Suprapubic skin (tissue), 4 donors: ENCODE measurements at regions not wholly inside any gene's neighbourhood (a gene's known extent, or its start where the extent isn't known, plus 50 kb on each side); places are given as distances from the start of the nearest gene placed in this dataset.

Experiments used
- DNase-seq, 2 donors: peaks; one replicate each; pipeline ENCODE4 v3.0.0-alpha.2; 2019; ENCODE audit warnings: low spot score in 2 of 2
- H3K27ac ChIP-seq: fragments of 200-600 bp; sonication (generic); one replicate; pipeline ENCODE4 v1.5.1; 2019
- H3K27me3 ChIP-seq: fragments of 200-600 bp; sonication (generic); one replicate; pipeline ENCODE4 v1.5.1; 2019
- H3K36me3 ChIP-seq: fragments of 200-600 bp; sonication (generic); one replicate; pipeline ENCODE4 v1.5.1; 2019
- H3K4me1 ChIP-seq: fragments of 200-600 bp; sonication (generic); one replicate; pipeline ENCODE4 v1.5.1; 2019
- H3K4me3 ChIP-seq: fragments of 200-600 bp; sonication (generic); one replicate; pipeline ENCODE4 v1.5.1; 2019; ENCODE audit warnings: mild to moderate bottlenecking
- H3K9me3 ChIP-seq: fragments of 200-600 bp; sonication (generic); one replicate; pipeline ENCODE4 v1.5.1; 2019
- CTCF ChIP-seq, 2 donors: fragments of 200-600 bp in 1 of 2; fragments of 450-650 bp in 1 of 2; sonication (generic) in 1 of 2; IDR thresholded peaks; one replicate each; pipeline ENCODE4 v1.5.1; 2016 to 2019; ENCODE audit warnings: antibody characterized with exemption in 2 of 2, mild to moderate bottlenecking in 1 of 2, moderate library complexity in 1 of 2
- EP300 ChIP-seq: sonication (generic); formaldehyde crosslinking; IDR thresholded peaks from one replicate; pipeline ENCODE4 v1.6.1; 2017; ENCODE audit warnings: antibody characterized with exemption
- POLR2A ChIP-seq, 2 donors: fragments of 450-650 bp; IDR thresholded peaks; one replicate each; pipeline ENCODE4 v1.6.1; 2017; ENCODE audit warnings: antibody characterized with exemption in 2 of 2, mild to moderate bottlenecking in 2 of 2, moderate library complexity in 2 of 2
- POLR2AphosphoS5 ChIP-seq, 3 donors: sonication (generic); formaldehyde crosslinking; IDR thresholded peaks; one replicate each; pipeline ENCODE4 v1.6.1; 2017; ENCODE audit warnings: antibody characterized with exemption in 3 of 3
- WGBS: methylation state at CpG from one replicate; pipeline ENCODE4 v1.1.5; 2018; 5-methylcytosine and 5-hydroxymethylcytosine counted together

GRCh38 chr9:80952363-80952922, 736.9 kb downstream of the TLE1 start:
- Histone ChIP-seq H3K9me3 (no peaks in the 10 kb centered on the region), H3K27me3 (no peaks in the 10 kb centered on the region), H3K27ac (no peak overlapping the region), H3K4me1 (peaks cover 4% of the 10 kb centered on the region), H3K4me3 (no peak overlapping the region), H3K36me3 (no peaks in the 10 kb centered on the region)
- DNase-seq: no peak
- 94% methylated on average over 5 of the region's 5 CpGs for WGBS
- TF ChIP-seq CTCF (IDR thresholded peaks at IDR 0.05): no peak
- no peak for TF ChIP-seq EP300
- TF ChIP-seq POLR2A (IDR thresholded peaks at IDR 0.05): no peak
- no peak for TF ChIP-seq POLR2AphosphoS5 (IDR thresholded peaks at IDR 0.05)

GRCh38 chr9:80951675-80952074, 737.7 kb downstream of the TLE1 start:
- no peak for DNase-seq
- TF ChIP-seq CTCF (IDR thresholded peaks at IDR 0.05) (no peak), POLR2AphosphoS5 (IDR thresholded peaks at IDR 0.05) (no peak), POLR2A (IDR thresholded peaks at IDR 0.05) (no peak), EP300 (no peak)
- H3K27me3 ChIP-seq: no peaks in the 10 kb centered on the region
- no peak overlapping the region for H3K4me3 ChIP-seq
- 62% methylated on average over 7 of the region's 7 CpGs for WGBS
- no peaks in the 10 kb centered on the region for H3K9me3 ChIP-seq
- no peak overlapping the region for H3K27ac ChIP-seq
- H3K4me1 ChIP-seq: peaks cover 4% of the 10 kb centered on the region
- H3K36me3 ChIP-seq: no peaks in the 10 kb centered on the region

DNA sequence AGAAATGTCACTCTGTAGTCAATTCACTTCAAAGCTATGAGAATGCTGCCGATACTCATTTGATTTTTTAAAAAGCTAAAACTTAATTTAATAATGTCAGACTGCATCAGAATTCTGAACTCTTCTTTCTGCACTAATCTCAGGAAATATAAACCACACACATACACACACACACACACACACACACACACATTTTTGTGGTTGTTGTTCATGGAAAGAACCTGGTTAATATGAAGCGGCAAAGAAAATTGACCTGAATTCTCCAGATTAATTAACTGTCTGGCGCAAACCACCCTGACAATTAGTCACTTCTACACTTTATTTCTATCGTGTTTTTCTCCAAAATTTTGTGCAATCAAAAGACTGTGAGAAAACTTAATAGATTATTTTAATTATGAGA, 740.5 kb downstream of the TLE1 start:
- TF ChIP-seq POLR2A (IDR thresholded peaks at IDR 0.05) (no peak), EP300 (no peak), POLR2AphosphoS5 (IDR thresholded peaks at IDR 0.05) (no peak), CTCF (IDR thresholded peaks at IDR 0.05) (no peak)
- 49% methylated on average over 4 of the region's 4 CpGs for WGBS

DNA sequence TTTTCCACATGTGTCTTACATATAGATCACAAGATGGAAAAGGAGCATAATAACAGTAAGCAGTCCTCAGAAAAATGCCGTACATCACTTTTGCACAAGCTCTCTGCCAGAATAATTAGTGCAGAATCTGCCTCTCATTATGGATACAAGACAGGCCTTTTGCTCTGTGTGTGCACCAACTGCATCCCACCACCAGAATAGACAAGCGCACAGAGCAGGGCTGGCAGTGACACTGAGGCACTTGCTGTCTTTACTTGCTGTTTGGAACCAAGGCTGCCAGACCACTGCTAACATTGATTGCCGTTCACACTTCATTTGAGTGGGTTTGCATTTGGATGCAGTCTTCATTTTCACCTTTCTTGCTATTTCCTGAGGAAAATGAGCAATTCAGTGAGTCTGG, 741.3 kb downstream of the TLE1 start:
- H3K27me3 ChIP-seq: no peaks in the 10 kb centered on the region
- 65% methylated on average over 3 of the region's 3 CpGs for WGBS
- no peaks in the 10 kb centered on the region for H3K36me3 ChIP-seq
- no peak overlapping the region for H3K27ac ChIP-seq
- no peak overlapping the region for H3K4me3 ChIP-seq
- H3K9me3 ChIP-seq: no peaks in the 10 kb centered on the region
- no peak for TF ChIP-seq POLR2A (IDR thresholded peaks at IDR 0.05)
- TF ChIP-seq CTCF (IDR thresholded peaks at IDR 0.05): no peak
- no peak for TF ChIP-seq EP300
- TF ChIP-seq POLR2AphosphoS5 (IDR thresholded peaks at IDR 0.05): no peak
- peaks cover 4% of the 10 kb centered on the region for H3K4me1 ChIP-seq
- DNase-seq: no peak

More for the DNA sequence above, 740.5 kb downstream of the TLE1 start:
- Histone ChIP-seq H3K9me3 (no peaks in the 10 kb centered on the region), H3K4me1 (peaks cover 4% of the 10 kb centered on the region), H3K27ac (no peak overlapping the region), H3K27me3 (no peaks in the 10 kb centered on the region), H3K36me3 (no peaks in the 10 kb centered on the region), H3K4me3 (no peak overlapping the region)
- no peak for DNase-seq

GRCh38 chr9:80946496-80947170, 742.7 kb downstream of the TLE1 start:
- 31% methylated on average over 1 of the region's 1 CpG for WGBS
- Histone ChIP-seq H3K4me1 (peaks cover 4% of the 10 kb centered on the region), H3K4me3 (no peak overlapping the region), H3K36me3 (no peaks in the 10 kb centered on the region), H3K27ac (no peak overlapping the region), H3K27me3 (no peaks in the 10 kb centered on the region), H3K9me3 (no peaks in the 10 kb centered on the region)
- TF ChIP-seq POLR2A (IDR thresholded peaks at IDR 0.05) (no peak), CTCF (IDR thresholded peaks at IDR 0.05) (no peak), EP300 (no peak), POLR2AphosphoS5 (IDR thresholded peaks at IDR 0.05) (no peak)
- DNase-seq: no peak
